ENCODE measurements at regions not wholly inside any gene's neighbourhood (a gene's known extent, or its start where the extent isn't known, plus 50 kb on each side); places are given as distances from the start of the nearest gene placed in this dataset.
A peak's percentile ranks its signal among the peaks of the same experiment; 100 is the strongest.

DNA sequence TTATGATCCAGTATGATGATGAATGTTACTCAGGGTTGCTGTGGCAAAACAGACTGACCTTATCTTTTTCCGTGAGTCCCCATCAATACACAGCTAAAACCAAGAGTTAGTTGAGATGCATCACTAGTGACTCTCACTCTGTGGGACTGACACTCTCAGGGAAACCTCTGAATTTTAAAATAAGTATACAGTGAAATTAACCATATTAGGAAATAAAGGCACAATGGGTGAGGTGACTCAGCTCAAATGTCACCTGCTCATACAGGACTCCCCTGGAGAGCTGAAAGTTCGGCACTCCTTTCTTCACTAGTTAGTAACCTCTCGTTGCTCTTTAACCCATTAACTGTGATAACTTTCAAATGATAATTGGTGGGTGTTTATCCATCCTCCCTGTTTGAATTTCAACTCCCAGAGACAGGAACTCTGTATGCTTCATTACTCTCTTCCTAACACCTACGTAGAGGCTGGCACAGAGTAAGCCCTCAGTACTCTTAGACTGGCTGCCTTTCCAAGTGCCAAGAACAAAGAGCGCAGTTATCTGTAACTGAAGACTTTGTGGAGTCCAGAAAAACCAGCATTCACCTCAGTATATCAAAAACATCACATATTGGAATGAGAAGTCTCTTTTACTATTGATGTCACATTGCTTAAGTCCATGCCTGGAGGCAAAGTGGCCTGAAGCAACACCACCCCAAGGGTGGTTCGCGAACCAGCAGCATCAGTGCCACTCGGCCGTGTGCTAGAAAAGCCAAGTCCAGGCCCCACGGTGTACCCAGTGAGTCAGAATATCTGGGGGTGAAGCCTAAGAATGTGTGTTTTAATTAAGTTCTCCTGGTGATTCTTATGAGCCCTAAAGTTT, 91.1 kb downstream of the NIBAN1 start:
- H3K4me3 ChIP-seq, result no peak overlapping the region
- peaks cover 0 to 31% (median 0%) of the 10 kb centered on the region in 4 donors for H3K36me3 ChIP-seq
- H3K9me3 ChIP-seq, result no peaks in the 10 kb centered on the region
- TF ChIP-seq POLR2AphosphoS5 (IDR thresholded peaks at IDR 0.05) (no peak), EP300 (IDR thresholded peaks at IDR 0.05) (no peak), POLR2A (IDR thresholded peaks at IDR 0.05) (no peak), CTCF (IDR thresholded peaks at IDR 0.05) (no peak)
- no peak for DNase-seq
- H3K27ac ChIP-seq, result peak overlapping the region; percentile 80 to 92 (median 84)
- H3K27me3 ChIP-seq, result no peaks in the 10 kb centered on the region
- 80 to 89% methylated on average over 10 of the region's 10 CpGs for whole genome bisulfite sequencing, 2 donors
- peaks cover 0 to 100% (median 88%) of the 10 kb centered on the region in 4 donors for H3K4me1 ChIP-seq
- intact Hi-C loops (cut with DNase I), result loop anchor here (5.0 to 10.0 kb wide), 2 partner anchors 58 to 89 kb away; partner anchors contain the start of gene NIBAN1

DNA sequence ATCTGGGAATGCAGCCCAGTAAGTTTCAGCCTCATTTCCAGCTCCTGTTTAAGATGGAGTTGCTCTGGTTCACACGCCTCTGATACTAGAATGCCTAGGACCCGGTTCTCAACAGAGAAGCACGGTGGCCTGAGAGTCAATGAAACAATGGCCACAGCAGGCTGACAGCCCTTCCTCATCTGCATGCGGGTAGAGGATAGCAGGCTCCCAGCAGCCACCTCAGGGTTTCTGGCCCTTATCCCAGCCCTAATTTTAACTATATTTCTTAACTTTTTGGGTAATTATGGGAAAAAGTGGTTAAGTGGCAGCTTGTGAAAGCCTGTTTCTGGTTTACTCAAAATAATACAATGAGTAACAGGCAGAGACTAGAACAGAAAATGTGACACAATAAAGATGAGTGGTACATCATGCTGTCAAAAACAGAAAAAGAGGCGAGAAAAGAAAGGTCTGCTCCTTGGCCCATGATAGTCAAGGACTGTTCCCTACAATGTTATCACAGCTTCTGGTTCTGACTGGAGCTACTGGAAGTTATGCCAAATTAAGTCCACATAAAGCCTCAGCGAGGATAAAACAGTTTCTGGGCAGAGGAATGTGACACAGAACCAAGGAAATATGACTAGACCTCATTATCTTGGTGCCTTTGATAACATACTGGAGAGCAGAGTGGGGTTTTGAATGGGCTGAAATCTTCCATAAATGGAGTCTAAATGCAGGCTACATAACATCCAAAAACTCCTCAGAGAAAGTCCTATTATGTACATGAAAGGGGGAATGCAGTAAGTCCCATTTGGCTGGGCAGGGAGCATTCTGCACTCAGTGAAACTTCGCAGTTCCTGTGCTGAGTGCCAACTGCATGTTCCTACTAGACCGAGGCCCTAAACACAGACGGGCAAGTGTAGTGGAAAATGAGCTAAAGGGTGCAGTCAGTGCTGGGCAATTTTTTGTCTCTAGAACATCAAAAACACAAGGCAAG, 92.1 kb downstream of the NIBAN1 start:
- no peak overlapping the region for H3K4me3 ChIP-seq
- H3K9me3 ChIP-seq, result no peaks in the 10 kb centered on the region
- no peaks in the 10 kb centered on the region for H3K27me3 ChIP-seq
- H3K36me3 ChIP-seq, result peaks cover 0 to 24% (median 0%) of the 10 kb centered on the region in 4 donors
- intact Hi-C loops (cut with DNase I), result loop anchor here (5.0 to 10.0 kb wide), 2 partner anchors 57 to 90 kb away; partner anchors contain the start of gene NIBAN1
- peaks cover 0 to 100% (median 88%) of the 10 kb centered on the region in 4 donors for H3K4me1 ChIP-seq
- DNase-seq, result peak; percentile 87
- TF ChIP-seq EP300 (IDR thresholded peaks at IDR 0.05) (peak in 2 of 4 donors; percentile 57 to 79), CTCF (IDR thresholded peaks at IDR 0.05) (no peak), POLR2AphosphoS5 (IDR thresholded peaks at IDR 0.05) (peak; percentile 37 to 79 (median 74))
- 83 to 86% methylated on average over 9 of the region's 9 CpGs for WGBS, 2 donors
- peak overlapping the region; percentile 80 to 92 (median 84) for H3K27ac ChIP-seq

DNA sequence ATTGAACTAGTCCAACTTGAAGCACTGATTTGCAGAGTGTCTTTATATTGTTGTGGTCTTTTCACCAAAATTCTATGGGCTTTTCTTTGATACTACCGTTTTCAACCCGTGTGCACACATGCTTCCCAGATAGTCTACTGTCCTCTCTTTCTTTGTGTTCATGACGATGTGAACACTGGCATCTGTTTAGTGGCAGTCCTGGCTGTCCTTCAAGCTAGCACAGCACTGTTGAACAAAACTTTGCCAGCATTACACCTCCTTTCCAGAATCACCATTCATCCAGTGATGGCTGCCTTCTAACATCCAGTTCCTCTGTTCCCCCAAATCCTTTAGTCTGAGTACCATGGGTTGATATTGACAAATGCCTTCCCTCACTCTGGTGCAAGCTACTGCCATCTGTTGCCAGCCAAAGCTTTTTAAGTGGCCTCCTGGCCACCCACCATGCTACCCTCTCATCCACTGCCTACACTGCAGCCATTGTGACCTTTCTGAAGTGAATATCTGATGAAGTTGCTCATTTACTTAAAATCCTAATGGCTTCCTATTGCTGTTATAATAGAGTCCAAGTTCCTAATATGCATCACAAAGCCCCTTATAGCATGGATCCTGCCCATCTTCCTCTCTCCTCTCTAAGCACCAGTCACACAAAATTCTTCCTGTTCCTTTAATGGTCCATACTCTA, 94.3 kb downstream of the NIBAN1 start:
- TF ChIP-seq EP300 (IDR thresholded peaks at IDR 0.05), result no peak
- intact Hi-C loops (cut with DNase I), result loop anchor here (5.0 to 10.0 kb wide), 2 partner anchors 55 to 92 kb away; partner anchors contain the start of gene NIBAN1

GRCh38 chr1:184878602-184879001, 95.7 kb downstream of the NIBAN1 start:
- intact Hi-C loops (cut with DNase I), result no loop called here
- H3K27ac ChIP-seq, result peak overlapping the region in 3 of 4 donors; percentile 31 to 92 (median 80)
- 75 to 97% methylated on average over 1 of the region's 1 CpG for WGBS, 2 donors

More for the DNA sequence above, 94.3 kb downstream of the NIBAN1 start:
- Histone ChIP-seq H3K36me3 (peaks cover 0 to 27% (median 2%) of the 10 kb centered on the region in 4 donors), H3K27ac (peak overlapping the region; percentile 13 to 92 (median 66)), H3K4me3 (no peak overlapping the region), H3K4me1 (peaks cover 0 to 81% (median 75%) of the 10 kb centered on the region in 4 donors), H3K9me3 (no peaks in the 10 kb centered on the region), H3K27me3 (no peaks in the 10 kb centered on the region)
- DNase-seq, result no peak
- 96 to 97% methylated on average over 3 of the region's 3 CpGs for WGBS, 2 donors

More at GRCh38 chr1:184878602-184879001, 95.7 kb downstream of the NIBAN1 start:
- Histone ChIP-seq H3K4me1 (peaks cover 0 to 69% (median 62%) of the 10 kb centered on the region in 4 donors), H3K27me3 (no peaks in the 10 kb centered on the region), H3K9me3 (no peaks in the 10 kb centered on the region), H3K4me3 (no peak overlapping the region), H3K36me3 (peaks cover 0 to 28% (median 2%) of the 10 kb centered on the region in 4 donors)
- DNase-seq, result no peak
- TF ChIP-seq POLR2A (IDR thresholded peaks at IDR 0.05) (no peak), CTCF (IDR thresholded peaks at IDR 0.05) (no peak), EP300 (IDR thresholded peaks at IDR 0.05) (no peak)

Data from sigmoid colon (tissue), 6 donors.